T-helper 2 cell (primary cell): ENCODE measurements at regions not wholly inside any gene's neighbourhood (a gene's known extent, or its start where the extent isn't known, plus 50 kb on each side); places are given as distances from the start of the nearest gene placed in this dataset.
"Not testable (repeated sequence)": the region's sequence is repeated elsewhere in the genome, so short reads cannot be mapped to it uniquely, and the experiment has no call there.

Experiments
- DNase-seq, 5 experiments: peaks; one replicate each; pipeline versions ENCODE4 v3.0.0 to v3.0.0-alpha.2; 2012 to 2022

DNA sequence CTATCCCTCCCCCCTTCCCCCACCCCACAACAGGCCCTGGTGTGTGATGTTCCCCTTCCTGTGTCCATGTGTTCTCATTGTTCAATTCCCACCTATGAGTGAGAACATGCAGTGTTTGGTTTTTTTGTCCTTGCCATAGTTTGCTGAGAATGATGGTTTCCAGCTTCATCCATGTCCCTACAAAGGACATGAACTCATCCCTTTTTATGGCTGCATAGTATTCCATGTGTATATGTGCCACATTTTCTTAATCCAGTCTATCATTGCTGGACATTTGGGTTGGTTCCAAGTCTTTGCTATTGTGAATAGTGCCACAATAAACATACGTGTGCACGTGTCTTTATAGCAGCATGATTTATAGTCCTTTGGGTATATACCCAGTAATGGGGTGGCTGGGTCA is 52.3 kb upstream of the MAN1A2 start:
- not testable (repeated sequence) for DNase-seq

DNA sequence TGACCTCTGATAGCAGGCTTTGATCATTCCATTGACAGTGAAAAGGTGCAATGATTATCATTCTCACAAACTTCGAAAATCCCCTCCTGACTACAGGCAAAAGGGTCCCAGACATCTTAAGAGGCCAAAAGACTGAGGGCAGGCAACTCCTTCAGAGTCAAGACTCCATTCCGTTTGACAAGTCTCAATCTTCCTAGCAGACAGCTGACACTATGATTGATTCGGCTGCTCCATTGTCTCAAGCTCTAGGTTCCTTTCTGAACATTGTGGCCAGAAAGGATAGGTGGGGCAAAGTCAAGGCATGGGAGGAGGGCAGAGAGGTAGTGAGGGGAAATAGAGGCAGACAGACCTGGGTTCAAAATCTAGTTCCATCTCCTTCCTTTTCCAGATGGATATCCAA is 53.7 kb upstream of the MAN1A2 start:
- DNase-seq = no peak

DNA sequence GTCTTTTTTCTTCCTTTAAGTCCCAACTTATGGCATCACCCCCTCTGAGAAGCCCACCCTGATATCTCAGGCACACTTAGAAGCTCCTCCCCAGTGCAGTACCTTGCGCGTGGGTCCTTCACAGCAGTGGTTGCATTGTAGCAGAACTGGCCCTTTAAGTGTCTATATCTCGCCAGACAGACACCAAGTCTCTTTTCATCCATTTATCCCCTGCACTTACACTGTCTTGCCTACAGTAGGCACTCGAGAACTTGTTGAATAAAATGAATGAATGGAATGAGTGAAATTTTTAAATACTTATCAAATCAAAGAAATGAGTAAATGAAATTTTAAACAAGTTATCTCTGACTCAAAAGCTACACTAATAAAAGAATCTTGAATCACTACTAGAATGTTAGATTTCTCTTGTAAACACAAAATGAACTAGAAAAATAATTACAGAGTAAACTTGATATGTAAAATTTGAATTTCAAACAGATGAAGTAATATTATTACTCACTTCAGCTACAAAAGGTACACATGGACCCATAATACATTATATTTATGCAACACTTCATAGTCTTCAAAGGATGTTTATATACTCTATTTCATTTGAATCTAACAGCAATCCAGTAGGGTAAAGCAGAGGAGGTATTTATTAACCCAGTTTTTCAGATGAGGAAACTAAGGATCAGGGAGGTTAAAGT is 54.7 kb upstream of the MAN1A2 start:
- DNase-seq = peak in 1 of 5 experiments; percentile 38

DNA sequence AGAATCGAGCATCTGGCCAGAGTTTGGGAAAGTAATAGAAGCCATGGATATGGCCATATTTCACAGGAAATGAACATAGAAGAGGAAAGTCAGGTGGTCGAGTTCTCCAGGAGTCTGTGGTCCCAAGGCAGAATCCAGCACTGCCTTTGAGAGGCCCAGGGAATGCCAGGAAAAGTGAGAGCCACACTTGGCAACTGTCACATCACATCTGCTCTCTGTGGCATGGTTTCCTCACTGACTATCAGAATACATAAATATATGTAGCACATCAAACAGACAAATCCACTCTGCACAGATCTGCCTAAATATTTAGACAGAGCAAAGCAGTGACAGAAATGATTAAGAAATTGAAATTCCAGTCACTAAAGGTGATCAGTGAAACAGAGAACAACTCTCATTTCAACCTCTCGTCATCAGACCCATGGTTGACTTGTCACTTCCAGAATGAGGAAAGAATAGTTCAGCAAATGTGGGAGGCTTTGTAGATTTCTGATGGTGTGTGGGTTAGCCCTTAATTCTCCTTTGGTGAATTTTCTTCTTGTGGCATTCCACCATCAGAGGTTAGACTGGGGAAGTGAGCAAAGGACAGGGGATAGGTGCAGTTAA is 58.8 kb upstream of the MAN1A2 start:
- DNase-seq = no peak

DNA sequence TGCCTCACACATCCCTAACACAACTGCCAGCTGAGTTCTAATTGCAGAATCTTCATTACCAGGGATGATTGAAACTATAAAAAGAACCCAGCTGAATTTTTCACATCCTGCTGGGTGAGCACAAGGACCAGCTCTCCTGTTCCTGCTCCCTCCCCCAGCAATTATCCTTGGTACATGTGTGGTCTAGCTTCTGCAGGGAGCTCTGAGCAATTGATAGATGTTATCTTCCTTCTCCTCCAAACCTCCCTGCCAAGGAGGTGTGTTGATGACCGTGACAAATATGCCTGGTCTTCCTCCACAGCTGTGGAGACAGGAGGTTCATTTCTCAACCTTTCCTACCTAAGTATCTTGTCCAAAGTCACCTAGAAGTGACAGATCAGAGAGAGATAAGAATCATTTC is 65.3 kb upstream of the MAN1A2 start:
- no peak for DNase-seq

DNA sequence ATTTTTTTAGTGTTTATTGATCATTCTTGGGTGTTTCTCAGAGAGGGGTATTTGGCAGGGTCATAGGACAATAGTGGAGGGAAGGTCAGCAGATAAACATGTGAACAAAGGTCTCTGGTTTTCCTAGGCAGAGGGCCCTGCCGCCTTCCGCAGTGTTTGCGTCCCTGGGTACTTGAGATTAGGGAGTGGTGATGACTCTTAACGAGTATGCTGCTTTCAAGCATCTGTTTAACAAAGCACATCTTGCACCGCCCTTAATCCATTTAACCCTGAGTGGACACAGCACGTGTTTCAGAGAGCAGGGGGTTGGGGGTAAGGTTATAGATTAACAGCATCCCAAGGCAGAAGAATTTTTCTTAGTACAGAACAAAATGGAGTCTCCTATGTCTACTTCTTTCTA is 67.1 kb upstream of the MAN1A2 start:
- DNase-seq = not testable (repeated sequence)

DNA sequence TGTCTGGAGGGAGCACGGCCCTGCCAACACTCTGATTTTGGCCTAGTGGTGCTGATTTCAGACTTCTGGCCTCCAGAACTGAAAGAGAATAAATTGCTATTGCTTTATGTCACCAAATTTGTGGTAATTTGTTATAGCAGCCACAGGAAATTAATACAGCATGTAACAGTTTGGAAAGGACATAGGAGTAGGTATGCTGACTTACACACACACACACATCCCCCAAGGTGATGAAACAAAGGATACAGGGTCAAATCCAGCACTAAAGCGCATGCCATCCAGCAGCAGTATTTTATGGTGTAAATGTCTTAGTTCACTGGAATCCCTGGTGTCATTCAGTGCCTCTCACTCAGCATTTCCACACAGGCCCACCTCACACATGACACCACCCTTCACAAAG is 72.2 kb upstream of the MAN1A2 start:
- no peak for DNase-seq

DNA sequence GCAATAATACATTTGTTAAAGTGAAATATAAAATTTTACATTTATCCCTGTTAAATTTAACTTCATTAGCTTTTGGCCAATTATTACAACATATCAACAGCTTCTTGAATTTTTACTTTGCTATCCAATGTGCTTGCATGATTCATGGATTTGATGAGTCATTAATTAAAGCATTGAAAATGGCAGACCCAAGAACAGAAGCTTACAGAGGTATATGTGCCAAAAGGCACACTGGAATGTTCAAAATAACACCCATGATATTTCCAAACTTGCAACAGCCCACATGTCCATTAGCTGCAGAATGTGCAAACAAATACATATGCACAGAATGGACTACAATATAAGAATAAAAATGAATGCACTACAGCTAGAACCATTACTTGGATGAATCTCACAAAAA is 76.4 kb upstream of the MAN1A2 start:
- no peak for DNase-seq

DNA sequence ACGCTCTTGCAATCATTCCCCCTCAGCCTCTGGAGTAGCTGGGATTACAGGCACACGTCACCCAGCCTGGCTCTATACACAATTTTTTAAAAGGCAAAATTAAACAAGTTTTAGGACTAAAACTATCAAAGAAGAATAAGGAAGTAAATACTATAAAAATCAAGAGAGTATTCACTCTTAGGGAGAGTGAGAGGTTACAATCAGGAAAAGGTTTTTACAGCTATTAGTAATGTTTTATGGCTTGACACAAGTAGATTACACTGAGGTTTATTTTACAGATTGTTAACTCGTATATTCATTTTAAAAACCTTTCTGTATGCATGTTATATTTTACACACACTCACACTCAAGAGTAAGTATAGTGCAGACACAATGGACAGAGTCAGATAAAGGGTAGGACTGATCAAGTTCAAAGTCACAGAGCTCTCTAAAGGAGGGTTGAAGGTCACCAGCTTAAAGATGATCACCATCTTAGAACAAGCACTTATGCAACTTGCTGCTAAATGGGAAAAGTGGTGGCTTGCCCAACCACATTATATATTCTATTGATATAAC is 77.9 kb upstream of the MAN1A2 start:
- no peak for DNase-seq

DNA sequence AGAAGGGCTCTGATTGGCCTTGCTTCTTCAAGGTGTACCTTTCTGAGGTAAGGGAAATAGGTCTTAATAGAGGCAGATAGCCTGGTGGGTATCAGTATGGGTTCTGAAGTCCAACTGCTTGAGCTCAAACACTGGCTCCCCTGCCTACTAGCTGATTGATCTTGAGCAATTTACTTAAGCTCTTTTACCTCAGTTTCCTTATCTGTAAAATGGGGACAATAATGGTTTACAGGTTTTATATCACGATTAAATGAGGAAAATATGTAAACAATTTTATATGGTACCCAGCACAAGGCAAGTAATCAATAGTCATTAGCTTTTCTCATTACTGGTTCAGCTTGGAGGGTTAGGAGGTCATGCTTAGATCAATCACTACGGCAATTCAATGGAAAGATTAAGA is 75.8 kb upstream of the VTCN1 start:
- no peak for DNase-seq

DNA sequence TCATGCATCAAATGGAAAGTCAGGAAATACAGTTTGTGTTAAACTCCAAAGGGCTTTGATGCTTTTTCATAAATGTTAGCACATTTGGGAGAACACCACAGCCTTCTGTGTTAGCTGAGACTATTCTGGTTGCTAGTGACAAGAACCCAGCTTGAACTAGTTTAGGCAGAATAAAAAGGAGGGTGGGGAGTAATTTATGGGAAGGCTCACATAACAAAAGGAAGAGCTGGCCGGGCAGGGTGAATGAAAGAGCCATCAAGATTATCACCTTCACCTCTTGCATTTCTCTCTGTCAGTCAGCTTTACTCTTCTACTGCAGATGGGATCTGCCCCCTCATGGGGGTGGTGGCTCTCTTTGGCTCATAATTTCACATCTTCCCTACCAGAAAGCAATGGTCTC is 75.4 kb upstream of the VTCN1 start:
- DNase-seq = no peak

DNA sequence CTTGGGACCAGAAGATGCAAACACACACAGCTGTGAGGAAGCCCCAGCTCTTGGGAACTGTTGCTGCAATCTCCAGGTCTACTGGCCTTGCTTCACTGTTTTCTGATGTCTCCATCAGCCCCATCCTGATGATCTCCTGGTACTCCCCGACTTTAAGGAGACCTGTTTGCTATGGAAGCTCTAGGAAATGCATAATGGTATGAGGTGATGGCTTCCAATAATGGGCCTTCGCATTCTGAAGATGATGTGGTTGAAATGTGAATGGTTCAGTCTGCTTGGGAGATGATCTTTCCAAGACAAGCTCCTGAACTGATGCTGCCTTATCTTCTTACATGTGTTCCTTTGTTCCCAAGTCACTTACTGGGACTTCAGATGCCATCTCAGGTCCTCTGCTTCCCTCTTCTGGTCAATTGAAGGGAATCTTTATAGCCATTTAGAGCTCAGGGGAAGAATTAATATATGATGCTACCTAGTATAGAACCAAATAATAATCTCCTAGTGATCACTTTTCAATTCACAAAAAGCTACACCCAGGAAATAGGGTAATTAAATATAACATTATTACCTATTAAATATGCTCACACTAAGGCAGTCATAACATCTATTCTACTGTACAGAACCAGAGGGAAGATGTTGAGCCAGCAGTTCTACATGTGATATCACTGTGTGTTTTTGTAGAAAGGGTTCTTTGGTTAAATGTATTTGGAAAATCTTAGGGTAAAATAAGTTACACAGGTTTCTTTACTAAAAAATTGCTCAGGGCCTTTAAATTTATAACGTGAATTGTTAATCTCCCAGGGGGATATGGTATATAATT is 73.9 kb upstream of the VTCN1 start:
- peak in 1 of 5 experiments; percentile 7 for DNase-seq

DNA sequence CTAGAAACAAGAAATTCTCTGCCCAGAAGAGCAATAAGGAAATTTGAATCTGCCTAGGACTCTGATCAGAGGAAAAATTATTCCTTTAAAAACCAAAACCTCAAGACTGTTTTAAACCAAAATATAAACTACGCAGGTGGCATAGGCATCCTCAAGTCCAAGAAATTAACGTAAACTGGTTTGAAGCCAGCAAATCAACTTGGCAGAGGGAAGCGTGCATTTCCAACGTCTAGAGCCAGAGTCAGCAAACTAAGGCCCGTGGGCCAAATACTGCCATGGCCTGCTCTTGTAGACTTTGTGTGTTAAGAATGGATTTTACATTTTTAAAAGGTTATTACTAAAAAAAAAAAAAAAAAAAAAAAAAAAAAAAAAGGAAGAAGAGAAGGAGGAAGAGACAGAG is 67.8 kb upstream of the VTCN1 start:
- no peak for DNase-seq

DNA sequence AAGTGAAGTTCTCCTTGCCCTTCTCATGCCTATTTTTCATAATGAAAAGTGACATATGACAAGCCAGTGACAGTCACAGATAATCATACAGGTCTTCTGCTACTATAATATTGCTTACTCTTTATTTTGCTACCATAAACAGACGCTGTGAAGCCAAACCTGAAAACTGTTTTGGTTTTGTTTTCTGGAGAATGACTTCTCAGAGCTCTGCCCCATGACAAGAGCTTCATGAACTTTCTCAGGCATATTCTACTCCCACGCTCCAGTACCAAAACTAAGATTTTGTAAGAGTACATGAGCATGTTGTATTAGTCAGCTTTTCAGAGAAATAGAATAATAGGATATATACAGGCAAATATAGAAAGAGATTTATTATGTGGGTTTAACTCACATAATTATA is 64.3 kb upstream of the VTCN1 start:
- DNase-seq = no peak

DNA sequence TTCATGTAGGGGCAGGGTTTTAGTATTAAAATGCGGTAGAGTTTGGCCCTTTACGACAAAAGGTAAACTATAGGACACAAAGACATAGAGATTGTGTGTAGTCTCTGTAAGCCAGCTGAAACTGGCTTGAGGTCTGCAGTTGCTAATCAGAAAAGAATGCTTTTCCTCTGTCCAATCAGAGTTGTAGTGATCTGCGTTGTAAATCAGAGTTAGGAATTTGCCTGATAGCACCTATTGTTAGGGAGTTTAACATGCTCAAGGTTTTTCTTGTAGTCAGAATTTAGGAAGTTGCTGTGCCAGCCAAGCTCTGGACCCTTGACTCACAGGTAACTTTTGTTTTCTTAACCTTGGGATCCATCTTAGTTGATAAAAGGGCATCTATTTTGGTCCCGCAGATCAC is 61.2 kb upstream of the VTCN1 start:
- no peak for DNase-seq

DNA sequence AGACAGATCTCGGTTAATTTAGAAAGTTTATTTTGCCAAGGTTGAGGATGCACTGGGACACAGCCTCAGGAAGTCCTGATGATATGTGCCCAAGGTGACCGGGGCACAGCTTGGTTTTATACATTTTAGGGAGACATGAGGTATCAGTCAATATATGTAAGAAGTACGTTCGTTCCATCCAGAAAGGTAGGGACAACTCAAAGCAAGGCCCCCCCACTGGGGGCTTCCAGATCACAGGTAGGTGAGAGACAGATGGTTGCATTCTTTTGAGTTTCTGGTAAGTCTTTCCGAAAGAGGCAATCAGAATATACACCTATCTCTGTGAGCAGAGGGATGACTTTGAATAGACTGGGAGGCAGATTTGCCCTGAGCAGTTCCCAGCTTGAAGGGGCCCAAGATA is 60.4 kb upstream of the VTCN1 start:
- DNase-seq = no peak

DNA sequence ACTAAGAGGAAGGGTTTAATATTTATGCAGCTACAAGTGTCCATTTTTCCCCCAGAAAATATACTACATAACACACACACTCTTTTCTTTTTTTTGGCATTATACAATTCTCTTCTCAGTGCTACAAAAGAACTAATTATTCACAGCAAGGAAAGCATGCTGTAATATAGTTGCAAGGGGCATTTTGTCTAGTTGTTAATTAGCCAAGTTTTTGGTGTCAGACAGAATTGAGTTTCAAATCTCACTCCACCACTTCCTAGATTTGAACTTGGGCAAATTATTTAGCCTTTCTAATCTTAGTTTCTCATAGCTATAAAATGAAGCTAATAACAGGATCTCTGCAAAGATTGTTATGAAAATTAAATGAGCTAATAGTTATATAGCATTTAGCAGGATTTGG is 60.0 kb upstream of the VTCN1 start:
- no peak for DNase-seq

DNA sequence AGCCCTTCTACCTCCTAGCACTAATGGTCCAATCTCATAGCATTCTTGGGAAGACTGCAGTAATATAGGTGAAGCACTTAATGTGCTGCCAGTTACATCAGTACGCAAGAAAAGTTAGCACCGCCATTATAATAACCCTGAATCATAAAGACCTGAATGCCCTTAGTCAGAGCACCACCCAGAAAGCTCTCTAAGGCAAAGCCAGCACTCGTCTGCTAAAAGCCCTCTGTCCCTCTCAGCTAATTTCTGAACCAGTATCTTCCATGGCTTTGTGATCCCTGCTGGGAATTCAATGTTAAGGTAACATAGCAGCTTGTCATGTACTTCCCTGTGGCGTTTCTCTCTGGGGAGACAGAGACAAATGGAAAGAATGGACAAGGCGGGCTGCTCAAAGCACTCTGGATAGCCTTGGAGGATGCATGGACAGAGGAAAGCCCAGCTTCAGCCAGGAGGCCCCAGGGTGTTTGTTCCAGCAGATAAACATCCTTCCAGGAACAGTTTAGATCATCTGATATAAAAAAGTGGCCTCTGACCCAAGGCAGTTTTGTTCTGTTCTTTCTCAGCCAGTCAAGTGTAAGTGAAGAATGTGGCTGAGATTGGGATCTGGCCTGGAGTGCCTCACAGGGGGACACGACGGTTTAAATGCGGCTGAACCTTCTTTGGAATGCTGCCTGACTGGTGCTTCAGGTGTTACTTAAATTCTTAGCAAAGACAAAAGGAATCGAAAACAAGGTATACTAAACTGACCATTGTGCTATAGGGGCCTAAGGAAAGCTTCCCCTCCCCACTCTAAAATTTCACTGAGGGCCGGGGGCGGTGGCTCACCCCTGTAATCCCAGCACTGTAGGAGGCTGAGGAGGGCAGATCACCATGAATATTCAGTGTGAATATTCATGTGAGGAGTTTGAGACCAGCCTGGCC is 58.1 kb upstream of the VTCN1 start:
- DNase-seq = no peak

DNA sequence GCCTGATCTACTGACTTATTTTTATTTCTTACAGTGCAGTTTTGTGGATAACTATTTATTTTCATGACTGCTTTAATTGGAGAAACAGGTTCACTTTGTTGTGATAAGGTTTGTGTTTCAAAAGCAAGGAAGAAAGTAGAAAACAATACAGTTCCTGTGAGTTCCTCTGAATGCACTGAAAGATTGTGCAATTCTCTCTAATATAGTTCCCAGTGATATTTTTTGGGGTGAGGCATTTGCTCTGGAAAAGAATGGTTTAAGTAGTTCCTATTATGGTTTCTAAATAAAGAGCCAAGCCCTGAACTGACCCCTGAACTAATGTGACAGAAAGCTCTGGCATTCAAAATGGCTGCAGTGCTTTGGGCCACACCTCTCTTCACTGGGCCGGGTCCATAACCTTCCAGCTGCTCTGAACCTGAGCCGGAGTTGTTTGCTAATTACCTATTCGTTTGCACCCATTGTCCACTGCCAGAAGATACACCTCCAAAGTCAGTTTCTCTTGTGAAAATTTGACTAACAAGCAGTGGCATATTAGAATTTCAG is 56.6 kb upstream of the VTCN1 start:
- no peak for DNase-seq

DNA sequence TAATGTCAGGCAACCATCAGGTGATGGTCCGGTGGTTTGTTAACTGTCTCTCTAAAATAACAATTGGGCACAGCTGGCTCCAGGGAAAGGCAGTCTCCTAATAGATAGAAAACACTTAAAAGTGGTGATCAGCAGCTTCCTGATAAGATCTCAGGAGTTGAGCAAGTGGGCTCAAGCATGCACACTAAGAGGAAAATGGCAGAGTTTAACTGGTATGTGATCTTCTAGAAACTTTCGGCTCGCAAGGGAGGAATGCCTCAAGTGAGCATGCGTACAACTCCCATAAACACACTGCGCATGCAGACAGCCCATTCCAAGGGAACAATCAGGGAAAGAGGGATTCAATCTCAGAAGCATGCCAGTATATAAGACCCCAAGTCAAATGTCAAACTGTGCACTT is 52.2 kb upstream of the VTCN1 start:
- DNase-seq = no peak

DNA sequence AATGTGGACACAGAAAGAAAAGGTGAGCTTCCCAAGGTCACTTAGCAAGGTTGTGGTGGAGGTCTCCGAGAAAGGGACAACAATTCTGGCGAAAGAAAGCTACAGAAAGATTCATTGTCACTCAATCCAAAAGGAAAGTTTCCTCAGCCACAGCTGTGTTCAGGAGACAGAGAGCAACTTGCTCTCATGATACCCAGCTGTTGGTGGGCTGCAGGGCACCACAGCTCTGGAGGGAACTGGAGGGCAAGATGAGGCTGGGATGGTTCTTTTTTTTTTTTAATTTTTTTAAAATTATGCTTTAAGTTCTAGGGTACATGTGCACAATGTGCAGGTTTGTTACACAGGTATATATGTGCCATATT is 50.7 kb upstream of the VTCN1 start:
- no peak for DNase-seq

DNA sequence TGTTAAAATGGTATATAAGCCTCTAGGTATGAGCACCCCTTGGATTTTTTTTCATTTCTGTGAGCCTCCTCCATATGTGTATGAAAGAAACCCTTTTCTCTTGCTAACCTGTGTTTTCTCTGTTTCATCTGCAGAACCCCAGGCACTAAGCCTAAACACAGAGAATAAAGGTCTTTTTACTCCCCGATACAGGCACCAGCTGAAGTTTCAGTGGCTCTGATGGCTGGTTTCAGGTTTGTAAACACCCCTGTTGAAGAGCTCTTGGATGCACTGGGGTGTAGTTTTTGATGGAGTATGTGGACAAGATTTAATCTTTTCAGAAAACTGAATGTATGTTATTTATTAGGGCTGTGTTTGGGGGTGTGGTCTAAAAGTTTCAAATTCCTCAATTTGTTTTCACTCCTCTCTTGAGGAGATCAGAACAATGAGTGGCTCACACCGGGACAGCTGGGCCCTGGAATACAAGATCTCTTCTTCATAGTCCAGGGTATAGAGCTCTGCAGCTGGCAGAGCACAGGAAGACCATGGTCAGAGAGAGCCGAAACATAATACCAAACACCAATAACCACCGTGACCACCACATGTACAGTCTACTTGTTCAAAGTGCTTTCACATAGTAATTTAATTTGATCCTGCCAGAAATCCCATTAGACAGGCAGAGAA is 50.2 kb upstream of the VTCN1 start:
- no peak for DNase-seq
